Ectodermal cell (in vitro differentiated cells): ENCODE measurements at regions not wholly inside any gene's neighbourhood (a gene's known extent, or its start where the extent isn't known, plus 50 kb on each side); places are given as distances from the start of the nearest gene placed in this dataset.

Experiments
- H3K27ac ChIP-seq: 2 replicates; pipeline ENCODE4 v1.7.0; 2013; ENCODE audit warnings: mild to moderate bottlenecking, low read depth, low read length; ENCODE audit not compliant: insufficient read depth, poor library complexity, severe bottlenecking
- H3K27me3 ChIP-seq: 2 replicates; pipeline ENCODE4 v1.7.0; 2013; ENCODE audit warnings: mild to moderate bottlenecking, low read length; ENCODE audit not compliant: insufficient read depth, control insufficient read depth, poor library complexity, severe bottlenecking
- H3K36me3 ChIP-seq: one replicate; pipeline ENCODE4 v1.7.0; 2013; ENCODE audit warnings: low read length; ENCODE audit not compliant: control insufficient read depth, insufficient read depth
- H3K4me1 ChIP-seq: one replicate; pipeline ENCODE4 v1.7.0; 2013; ENCODE audit warnings: low read length; ENCODE audit not compliant: control insufficient read depth, insufficient read depth
- H3K4me3 ChIP-seq: 2 replicates; pipeline ENCODE4 v1.7.0; 2013; ENCODE audit warnings: low read depth, low read length, control low read depth; ENCODE audit not compliant: insufficient read depth
- H3K9me3 ChIP-seq: 2 replicates; pipeline ENCODE4 v1.7.0; 2013; ENCODE audit warnings: mild to moderate bottlenecking, low read length, moderate library complexity; ENCODE audit not compliant: control insufficient read depth
- WGBS, 2 experiments: methylation state at CpG; one replicate each; pipeline ENCODE4 v1.1.7; 2013; ENCODE audit warnings: missing lambda C conversion rate in 2 of 2; 5-methylcytosine and 5-hydroxymethylcytosine counted together

- no peaks in the 10 kb centered on the region for H3K36me3 ChIP-seq
- 92 to 96% methylated on average over 3 to 5 of the region's 7 CpGs for WGBS, 2 experiments
- H3K27ac ChIP-seq = no peak overlapping the region
- no peaks in the 10 kb centered on the region for H3K27me3 ChIP-seq
- H3K9me3 ChIP-seq = no peaks in the 10 kb centered on the region
- H3K4me1 ChIP-seq = no peaks in the 10 kb centered on the region
- H3K4me3 ChIP-seq = no peak overlapping the region
Observed at GRCh38 chr20:52242237-52243230, 51.0 kb upstream of the ZFP64 start.
